ENCODE measurements at regions not wholly inside any gene's neighbourhood (a gene's known extent, or its start where the extent isn't known, plus 50 kb on each side); places are given as distances from the start of the nearest gene placed in this dataset.
"Not testable (repeated sequence)": the region's sequence is repeated elsewhere in the genome, so short reads cannot be mapped to it uniquely, and the experiment has no call there.

- no peak for DNase-seq
These were observed 1054.3 kb upstream of the SLC39A10 start for GRCh38 chr2:194602750-194603149.

GRCh38 chr2:194591192-194591591 is 1065.8 kb upstream of the SLC39A10 start:
- DNase-seq: no peak

GRCh38 chr2:194587739-194588270 is 1069.2 kb upstream of the SLC39A10 start:
- no peak for DNase-seq

- DNase-seq: no peak
These were observed 1089.4 kb upstream of the SLC39A10 start for GRCh38 chr2:194567661-194568017.

GRCh38 chr2:194566907-194567660 is 1089.9 kb upstream of the SLC39A10 start:
- no peak for DNase-seq

GRCh38 chr2:194564422-194564821 is 1092.6 kb upstream of the SLC39A10 start:
- no peak for DNase-seq

GRCh38 chr2:194562329-194562728 is 1094.7 kb upstream of the SLC39A10 start:
- DNase-seq: no peak

- DNase-seq: no peak
These were observed 1097.1 kb upstream of the SLC39A10 start for GRCh38 chr2:194559964-194560363.

GRCh38 chr2:194559523-194559922 is 1097.5 kb upstream of the SLC39A10 start:
- no peak for DNase-seq

GRCh38 chr2:194557993-194558392 is 1099.0 kb upstream of the SLC39A10 start:
- DNase-seq: no peak

GRCh38 chr2:194556629-194557028 is 1100.4 kb upstream of the SLC39A10 start:
- no peak for DNase-seq

- DNase-seq: no peak
These were observed 1103.0 kb upstream of the SLC39A10 start for GRCh38 chr2:194553980-194554379.

GRCh38 chr2:194550702-194551101 is 1106.3 kb upstream of the SLC39A10 start:
- DNase-seq: no peak

GRCh38 chr2:194549387-194549786 is 1107.6 kb upstream of the SLC39A10 start:
- DNase-seq: no peak

- DNase-seq: no peak
These were observed 1111.0 kb upstream of the SLC39A10 start for GRCh38 chr2:194545978-194546377.

GRCh38 chr2:194539425-194539824 is 1117.6 kb upstream of the SLC39A10 start:
- no peak for DNase-seq

GRCh38 chr2:194526121-194526520 is 1130.9 kb upstream of the SLC39A10 start:
- no peak for DNase-seq

- DNase-seq: no peak
These were observed 1142.7 kb upstream of the SLC39A10 start for GRCh38 chr2:194514281-194514680.

GRCh38 chr2:194511070-194511469 is 1146.0 kb upstream of the SLC39A10 start:
- not testable (repeated sequence) for DNase-seq

- not testable (repeated sequence) for DNase-seq
These were observed 1152.2 kb upstream of the SLC39A10 start for GRCh38 chr2:194504876-194505275.

- DNase-seq: no peak
These were observed 1162.0 kb upstream of the SLC39A10 start for GRCh38 chr2:194495046-194495445.

- no peak for DNase-seq
These were observed 1162.6 kb upstream of the SLC39A10 start for GRCh38 chr2:194494401-194494800.

GRCh38 chr2:194491409-194492115 is 1165.5 kb upstream of the SLC39A10 start:
- DNase-seq: no peak

GRCh38 chr2:194486326-194486725 is 1170.7 kb upstream of the SLC39A10 start:
- no peak for DNase-seq

All from activated CD4-positive, alpha-beta T cell treated with anti-CD3 and anti-CD28 coated beads for 1 hour (primary cell).